Renal pelvis (tissue), 1 donor: ENCODE measurements at regions not wholly inside any gene's neighbourhood (a gene's known extent, or its start where the extent isn't known, plus 50 kb on each side); places are given as distances from the start of the nearest gene placed in this dataset.

Source experiments
- DNase-seq: peaks from one replicate; pipeline ENCODE4 v3.0.0-alpha.2; 2013

GRCh38 chr4:32251126-32251525, 1531.0 kb downstream of the PCDH7 start:
- DNase-seq = no peak

- DNase-seq = no peak
Observed at GRCh38 chr4:32251926-32252325, 1531.8 kb downstream of the PCDH7 start.

GRCh38 chr4:32254216-32254615, 1534.0 kb downstream of the PCDH7 start:
- no peak for DNase-seq

- DNase-seq = no peak
Observed at GRCh38 chr4:32258986-32259385, 1538.8 kb downstream of the PCDH7 start.

- no peak for DNase-seq
Observed at GRCh38 chr4:32261196-32261595, 1541.0 kb downstream of the PCDH7 start.

GRCh38 chr4:32268863-32269262, 1548.7 kb downstream of the PCDH7 start:
- DNase-seq = peak; percentile 22

GRCh38 chr4:32290102-32290501, 1569.9 kb downstream of the PCDH7 start:
- no peak for DNase-seq

- DNase-seq = no peak
Observed at GRCh38 chr4:32318926-32319325, 1598.8 kb downstream of the PCDH7 start.

- DNase-seq = no peak
Observed at GRCh38 chr4:32321421-32321820, 1601.3 kb downstream of the PCDH7 start.

GRCh38 chr4:32334759-32335158, 1614.6 kb downstream of the PCDH7 start:
- DNase-seq = no peak

GRCh38 chr4:32337403-32337802, 1617.2 kb downstream of the PCDH7 start:
- no peak for DNase-seq

GRCh38 chr4:32340591-32340990, 1620.4 kb downstream of the PCDH7 start:
- DNase-seq = no peak

GRCh38 chr4:32341342-32341741, 1621.2 kb downstream of the PCDH7 start:
- no peak for DNase-seq

GRCh38 chr4:32342054-32342453, 1621.9 kb downstream of the PCDH7 start:
- DNase-seq = no peak

GRCh38 chr4:32349026-32349425, 1628.9 kb downstream of the PCDH7 start:
- no peak for DNase-seq

GRCh38 chr4:32374206-32374605, 1654.0 kb downstream of the PCDH7 start:
- no peak for DNase-seq

GRCh38 chr4:32393806-32394205, 1673.6 kb downstream of the PCDH7 start:
- DNase-seq = no peak

GRCh38 chr4:32394255-32394654, 1674.1 kb downstream of the PCDH7 start:
- no peak for DNase-seq

GRCh38 chr4:32396507-32397070, 1676.4 kb downstream of the PCDH7 start:
- no peak for DNase-seq

GRCh38 chr4:32400870-32401269, 1680.7 kb downstream of the PCDH7 start:
- DNase-seq = no peak

GRCh38 chr4:32417113-32417704, 1697.0 kb downstream of the PCDH7 start:
- DNase-seq = no peak

GRCh38 chr4:32423267-32423666, 1703.1 kb downstream of the PCDH7 start:
- DNase-seq = no peak

- no peak for DNase-seq
Observed at GRCh38 chr4:32425243-32425642, 1705.1 kb downstream of the PCDH7 start.

GRCh38 chr4:32427566-32427965, 1707.4 kb downstream of the PCDH7 start:
- no peak for DNase-seq
